NT2/D1 (cell line): ENCODE measurements at regions not wholly inside any gene's neighbourhood (a gene's known extent, or its start where the extent isn't known, plus 50 kb on each side); places are given as distances from the start of the nearest gene placed in this dataset.

Experiments used
- SUZ12 ChIP-seq: IDR thresholded peaks from 2 replicates; pipeline ENCODE4 v1.6.1; 2011; ENCODE audit not compliant: insufficient read length, insufficient read depth; ENCODE audit errors: extremely low read depth
- ZNF274 ChIP-seq: IDR thresholded peaks from 2 replicates; pipeline ENCODE4 v1.6.1; 2011; ENCODE audit warnings: mild to moderate bottlenecking, low read depth, low read length

GRCh38 chr1:192740214-192740613 is 68.6 kb upstream of the RGS2 start:
- TF ChIP-seq ZNF274 (no peak), SUZ12 (no peak)
